Mesothelial cell of epicardium (in vitro differentiated cells): ENCODE measurements at regions not wholly inside any gene's neighbourhood (a gene's known extent, or its start where the extent isn't known, plus 50 kb on each side); places are given as distances from the start of the nearest gene placed in this dataset.

ENCODE experiments used
- DNase-seq, 2 experiments: peaks; one replicate each; pipeline ENCODE4 v3.0.0; 2021; ENCODE audit warnings: low spot score in 2 of 2; ENCODE audit not compliant: unreplicated experiment in 2 of 2
- H3K27ac Mint-ChIP-seq: 2 replicates; pipeline ENCODE4 v1.8.0; 2021; ENCODE audit warnings: mixed read lengths
- H3K27me3 Mint-ChIP-seq: 2 replicates; pipeline ENCODE4 v1.8.0; 2021; ENCODE audit warnings: low read depth, mixed read lengths
- H3K36me3 Mint-ChIP-seq: 2 replicates; pipeline ENCODE4 v1.8.0; 2021; ENCODE audit warnings: mixed read lengths
- H3K4me1 Mint-ChIP-seq: 2 replicates; pipeline ENCODE4 v1.8.0; 2021; ENCODE audit warnings: mixed read lengths
- H3K4me3 Mint-ChIP-seq: 2 replicates; pipeline ENCODE4 v1.8.0; 2021; ENCODE audit warnings: mild to moderate bottlenecking, moderate library complexity, mixed read lengths
- H3K9me3 Mint-ChIP-seq: 2 replicates; pipeline ENCODE4 v1.8.0; 2021; ENCODE audit warnings: mixed read lengths
- CTCF ChIP-seq: fragments of 200-600 bp; sonication (generic); IDR thresholded peaks from one replicate; pipeline ENCODE4 v1.5.0; 2021; ENCODE audit warnings: antibody characterized with exemption; ENCODE audit not compliant: unreplicated experiment

GRCh38 chr3:159850481-159850880 is 138.2 kb upstream of the IL12A start:
- no peaks in the 10 kb centered on the region for H3K36me3 Mint-ChIP-seq
- peaks cover 53% of the 10 kb centered on the region for H3K4me1 Mint-ChIP-seq
- H3K27ac Mint-ChIP-seq: no peak overlapping the region
- no peak for TF ChIP-seq CTCF
- H3K9me3 Mint-ChIP-seq: no peaks in the 10 kb centered on the region
- DNase-seq: no peak
- H3K4me3 Mint-ChIP-seq: no peak overlapping the region
- H3K27me3 Mint-ChIP-seq: no peaks in the 10 kb centered on the region

GRCh38 chr3:159852266-159852665 is 136.4 kb upstream of the IL12A start:
- peaks cover 59% of the 10 kb centered on the region for H3K4me1 Mint-ChIP-seq
- H3K9me3 Mint-ChIP-seq: no peaks in the 10 kb centered on the region
- H3K27ac Mint-ChIP-seq: peak overlapping the region; percentile 96
- no peaks in the 10 kb centered on the region for H3K36me3 Mint-ChIP-seq
- H3K27me3 Mint-ChIP-seq: no peaks in the 10 kb centered on the region
- H3K4me3 Mint-ChIP-seq: no peak overlapping the region
- DNase-seq: no peak
- no peak for TF ChIP-seq CTCF

GRCh38 chr3:159852821-159853505 is 135.7 kb upstream of the IL12A start:
- H3K4me1 Mint-ChIP-seq: peaks cover 59% of the 10 kb centered on the region
- no peaks in the 10 kb centered on the region for H3K9me3 Mint-ChIP-seq
- no peak for DNase-seq
- no peaks in the 10 kb centered on the region for H3K36me3 Mint-ChIP-seq
- H3K27ac Mint-ChIP-seq: peak overlapping the region; percentile 96
- H3K4me3 Mint-ChIP-seq: peak overlapping the region; percentile 45
- no peaks in the 10 kb centered on the region for H3K27me3 Mint-ChIP-seq
- no peak for TF ChIP-seq CTCF

- Mint-ChIP-seq H3K4me3 (no peak overlapping the region), H3K4me1 (peaks cover 61% of the 10 kb centered on the region), H3K27me3 (no peaks in the 10 kb centered on the region), H3K9me3 (no peaks in the 10 kb centered on the region), H3K36me3 (no peaks in the 10 kb centered on the region), H3K27ac (peak overlapping the region; percentile 96)
- no peak for TF ChIP-seq CTCF
- DNase-seq: no peak
These were observed 135.2 kb upstream of the IL12A start for GRCh38 chr3:159853506-159853864.

GRCh38 chr3:159854500-159855124 is 134.0 kb upstream of the IL12A start:
- H3K9me3 Mint-ChIP-seq: no peaks in the 10 kb centered on the region
- H3K36me3 Mint-ChIP-seq: no peaks in the 10 kb centered on the region
- peak overlapping the region; percentile 94 for H3K27ac Mint-ChIP-seq
- H3K4me3 Mint-ChIP-seq: peak overlapping the region; percentile 12
- peaks cover 64% of the 10 kb centered on the region for H3K4me1 Mint-ChIP-seq
- no peaks in the 10 kb centered on the region for H3K27me3 Mint-ChIP-seq
- TF ChIP-seq CTCF: no peak
- no peak for DNase-seq
